AG04450 (cell line): ENCODE measurements at regions not wholly inside any gene's neighbourhood (a gene's known extent, or its start where the extent isn't known, plus 50 kb on each side); places are given as distances from the start of the nearest gene placed in this dataset.
"Not testable (repeated sequence)": the region's sequence is repeated elsewhere in the genome, so short reads cannot be mapped to it uniquely, and the experiment has no call there.

Experiments used
- CTCF ChIA-PET: fragments of 300-600, 350-600 bp; formaldehyde crosslinking; extraction: SDS; loops from one replicate; lab custom pipeline; 2022; ENCODE audit warnings: antibody characterized with exemption, inconsistent platforms; lab: Charles Lee
- POLR2A ChIA-PET: fragments of 350-600 bp; formaldehyde crosslinking; extraction: SDS; loops from one replicate; lab custom pipeline; 2021; ENCODE audit warnings: antibody characterized with exemption, inconsistent platforms; lab: Yijun Ruan, JAX
- DNase-seq: peaks from one replicate; pipeline ENCODE4 v3.0.0-alpha.2; 2011; ENCODE audit warnings: low read depth, low spot score
- H3K27ac ChIP-seq: one replicate; pipeline ENCODE4 v1.5.1; 2012; ENCODE audit warnings: low read depth, low read length, control low read depth
- H3K27me3 ChIP-seq: one replicate; pipeline ENCODE4 v1.6.0; 2012; ENCODE audit warnings: low read length; ENCODE audit not compliant: control insufficient read depth, insufficient read depth
- H3K4me3 ChIP-seq: 2 replicates; pipeline ENCODE4 v1.5.1; 2011; ENCODE audit warnings: mild to moderate bottlenecking, low read depth, low read length, control low read depth
- H3K9me3 ChIP-seq: 2 replicates; pipeline ENCODE4 v1.5.1; 2012; ENCODE audit warnings: low read length; ENCODE audit not compliant: control insufficient read depth, insufficient read depth
- TF ChIP-seq, protein P1 (sequence below): IDR thresholded peaks from 2 replicates; pipeline ENCODE4 v1.5.1; 2011; ENCODE audit warnings: low read depth, low read length, control low read depth, inconsistent platforms

DNA sequence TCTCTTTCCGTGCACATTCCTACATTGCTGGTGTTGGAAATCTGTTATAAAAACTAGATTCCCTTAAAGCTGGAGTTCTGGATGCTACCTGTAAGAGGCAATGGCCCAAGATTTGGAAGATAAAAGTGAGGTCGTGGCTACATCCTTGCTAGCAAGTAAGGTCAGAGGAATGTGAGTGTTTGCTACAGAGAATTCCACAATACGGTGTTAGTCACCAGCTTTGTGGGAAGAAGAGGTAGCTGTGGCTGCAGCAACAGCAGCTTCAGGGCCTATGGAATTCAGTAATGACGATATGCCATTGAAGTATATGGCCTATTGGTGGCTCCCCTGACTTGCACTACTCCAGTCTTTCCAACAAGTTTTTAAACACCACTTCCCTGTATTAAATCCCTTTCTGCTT is 227.7 kb upstream of the TMEM260 start:
- ChIA-PET CTCF (interaction anchor here (1.1 kb wide), 1 partner anchor 71 kb away, joined by 3 read pairs; no protein-coding TSS in a partner anchor), POLR2A (interaction anchor here (0.6 to 0.7 kb wide), 2 partner anchors 10 to 108 kb away, joined by 3 to 4 read pairs; no protein-coding TSS in a partner anchor)

DNA sequence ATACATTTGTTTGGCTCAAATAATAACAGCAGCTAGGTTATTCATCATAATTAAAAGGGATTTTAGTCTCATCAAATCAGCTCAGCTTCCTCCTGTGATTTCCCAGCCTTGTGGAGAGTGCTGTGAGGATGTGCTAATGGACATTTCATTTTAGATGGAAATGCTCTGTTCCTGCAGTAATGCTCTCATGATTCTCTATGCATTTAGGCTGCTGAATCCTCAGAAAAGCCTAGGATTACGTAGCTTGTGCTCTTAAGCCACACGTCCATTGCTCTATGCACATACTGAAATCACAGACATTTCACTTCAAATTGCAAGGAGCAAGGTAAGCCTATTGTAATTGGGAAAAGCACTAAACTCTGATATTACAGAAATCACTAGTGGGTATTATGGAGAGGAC is 226.6 kb upstream of the TMEM260 start:
- POLR2A ChIA-PET: no interaction called here
- DNase-seq: no peak
- CTCF ChIA-PET: interaction anchor here (3.9 kb wide), 1 partner anchor 13 kb away, joined by 20 read pairs; no protein-coding TSS in a partner anchor
- Histone ChIP-seq H3K9me3 (no peaks in the 10 kb centered on the region), H3K4me3 (no peak overlapping the region), H3K27ac (no peak overlapping the region), H3K27me3 (no peaks in the 10 kb centered on the region)
- TF ChIP-seq, protein P1, sequence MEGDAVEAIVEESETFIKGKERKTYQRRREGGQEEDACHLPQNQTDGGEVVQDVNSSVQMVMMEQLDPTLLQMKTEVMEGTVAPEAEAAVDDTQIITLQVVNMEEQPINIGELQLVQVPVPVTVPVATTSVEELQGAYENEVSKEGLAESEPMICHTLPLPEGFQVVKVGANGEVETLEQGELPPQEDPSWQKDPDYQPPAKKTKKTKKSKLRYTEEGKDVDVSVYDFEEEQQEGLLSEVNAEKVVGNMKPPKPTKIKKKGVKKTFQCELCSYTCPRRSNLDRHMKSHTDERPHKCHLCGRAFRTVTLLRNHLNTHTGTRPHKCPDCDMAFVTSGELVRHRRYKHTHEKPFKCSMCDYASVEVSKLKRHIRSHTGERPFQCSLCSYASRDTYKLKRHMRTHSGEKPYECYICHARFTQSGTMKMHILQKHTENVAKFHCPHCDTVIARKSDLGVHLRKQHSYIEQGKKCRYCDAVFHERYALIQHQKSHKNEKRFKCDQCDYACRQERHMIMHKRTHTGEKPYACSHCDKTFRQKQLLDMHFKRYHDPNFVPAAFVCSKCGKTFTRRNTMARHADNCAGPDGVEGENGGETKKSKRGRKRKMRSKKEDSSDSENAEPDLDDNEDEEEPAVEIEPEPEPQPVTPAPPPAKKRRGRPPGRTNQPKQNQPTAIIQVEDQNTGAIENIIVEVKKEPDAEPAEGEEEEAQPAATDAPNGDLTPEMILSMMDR: no peak

More for the DNA sequence above, 227.7 kb upstream of the TMEM260 start:
- Histone ChIP-seq H3K4me3 (no peak overlapping the region), H3K9me3 (no peaks in the 10 kb centered on the region), H3K27me3 (no peaks in the 10 kb centered on the region), H3K27ac (no peak overlapping the region)
- TF ChIP-seq, protein P1: no peak
- DNase-seq: peak; percentile 61

DNA sequence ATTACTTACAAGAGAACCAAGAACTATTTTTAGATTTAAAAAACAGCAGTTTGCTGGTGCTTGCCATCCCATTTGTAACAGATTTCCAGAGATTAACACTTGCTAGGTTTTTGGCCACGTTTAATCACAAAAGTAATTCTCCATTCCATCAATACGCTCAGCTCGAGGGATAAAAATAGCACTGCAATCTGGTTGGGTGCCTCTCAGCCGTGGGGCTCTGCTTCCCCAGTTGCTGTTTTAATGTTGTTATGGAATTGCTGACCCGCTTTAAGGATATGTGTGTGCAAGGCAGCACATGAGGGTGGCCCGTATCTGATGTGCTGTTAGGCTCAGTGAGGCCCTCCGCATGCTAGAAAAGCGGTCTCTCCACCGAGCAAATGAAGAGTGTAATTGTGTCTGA is 222.2 kb upstream of the TMEM260 start:
- Histone ChIP-seq H3K27ac (no peak overlapping the region), H3K9me3 (no peaks in the 10 kb centered on the region), H3K4me3 (no peak overlapping the region), H3K27me3 (no peaks in the 10 kb centered on the region)
- ChIA-PET POLR2A (no interaction called here), CTCF (no interaction called here)
- TF ChIP-seq, protein P1: no peak
- DNase-seq: no peak

DNA sequence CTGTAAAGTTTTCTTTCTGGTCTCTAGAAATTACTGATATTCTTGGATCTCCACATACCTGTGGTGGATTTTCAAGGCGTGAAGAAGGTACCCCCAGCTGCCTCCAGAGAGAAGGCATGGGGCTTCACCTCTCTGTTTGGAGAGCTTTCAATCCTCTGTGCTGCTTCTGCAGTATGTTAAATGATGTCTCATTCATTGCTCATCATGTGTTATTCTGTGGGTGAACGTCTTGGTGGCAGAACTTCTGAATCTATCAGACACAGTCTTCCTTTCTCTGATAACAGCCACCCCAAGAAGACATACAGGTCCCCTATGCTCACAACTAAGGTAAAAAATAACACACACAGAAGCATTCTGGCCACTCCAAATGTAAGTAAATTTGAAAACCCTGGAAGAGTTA is 221.3 kb upstream of the TMEM260 start:
- Histone ChIP-seq H3K27me3 (no peaks in the 10 kb centered on the region), H3K9me3 (no peaks in the 10 kb centered on the region), H3K27ac (no peak overlapping the region), H3K4me3 (no peak overlapping the region)
- TF ChIP-seq, protein P1: no peak
- ChIA-PET CTCF (no interaction called here), POLR2A (no interaction called here)
- no peak for DNase-seq

DNA sequence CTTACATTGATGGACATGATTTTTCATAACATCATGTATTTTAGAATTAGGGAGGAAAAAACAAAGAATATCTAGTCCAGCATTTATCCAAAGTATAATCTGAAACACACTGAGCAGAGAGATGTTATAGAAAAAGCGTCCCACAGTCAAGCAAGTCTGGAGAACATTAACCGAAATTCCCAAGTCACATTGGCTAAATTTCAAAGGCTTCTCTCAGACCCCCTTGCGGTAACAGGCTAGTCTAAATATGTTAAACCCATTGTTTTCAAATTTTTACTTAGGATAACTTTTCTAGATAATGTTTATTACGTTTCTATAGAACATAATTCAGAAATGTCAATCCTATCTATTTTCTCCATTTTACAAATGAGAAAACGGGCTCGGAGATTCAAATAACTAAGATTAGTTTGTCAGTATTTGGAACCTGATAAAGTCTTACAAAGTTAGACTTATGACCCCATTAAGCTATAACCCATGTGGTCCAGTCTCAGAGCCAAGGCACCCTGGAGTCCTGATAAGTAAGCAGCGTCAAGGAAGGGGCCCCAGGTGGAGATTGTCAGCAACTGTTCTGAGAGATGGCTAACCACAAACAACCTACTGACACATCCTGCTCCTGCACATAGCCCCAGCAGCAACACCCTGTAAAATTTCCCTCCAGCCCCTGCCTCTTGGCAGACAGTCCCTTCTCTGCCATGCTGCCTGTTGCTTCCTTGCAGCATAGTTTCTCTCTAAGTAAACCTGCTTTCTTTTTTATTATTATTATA is 220.6 kb upstream of the TMEM260 start:
- Histone ChIP-seq H3K27ac (no peak overlapping the region), H3K4me3 (no peak overlapping the region), H3K27me3 (no peaks in the 10 kb centered on the region), H3K9me3 (no peaks in the 10 kb centered on the region)
- POLR2A ChIA-PET: no interaction called here
- TF ChIP-seq, protein P1: no peak
- CTCF ChIA-PET: no interaction called here
- DNase-seq: no peak

DNA sequence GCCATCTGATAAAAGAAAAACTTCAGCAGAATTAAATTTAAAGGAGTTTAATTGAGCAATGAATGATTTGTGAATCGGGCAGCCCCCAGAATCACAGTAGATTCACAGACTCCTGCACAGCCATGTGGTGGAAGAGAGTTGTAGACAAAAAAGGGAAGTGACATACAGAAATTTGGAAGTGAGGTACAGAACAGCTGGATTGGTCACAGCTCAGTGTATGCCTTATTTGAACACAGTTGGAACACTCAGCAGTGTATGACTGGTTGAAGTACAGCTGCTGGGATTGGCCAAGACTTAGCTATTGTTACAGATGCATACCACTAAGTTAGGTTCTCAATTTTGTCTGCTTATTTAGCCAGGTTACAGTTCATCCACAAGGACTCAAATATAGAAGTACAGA is 213.9 kb upstream of the TMEM260 start:
- H3K27ac ChIP-seq, H3K27me3 ChIP-seq, CTCF ChIA-PET, H3K9me3 ChIP-seq, DNase-seq, POLR2A ChIA-PET, H3K4me3 ChIP-seq: not testable (repeated sequence)
